Vagina (tissue), 2 donors: ENCODE measurements at regions not wholly inside any gene's neighbourhood (a gene's known extent, or its start where the extent isn't known, plus 50 kb on each side); places are given as distances from the start of the nearest gene placed in this dataset.

ENCODE experiments used
- POLR2A ChIP-seq, 2 donors: fragments of 450-650 bp; IDR thresholded peaks; one replicate each; pipeline ENCODE4 v1.6.1; 2017; ENCODE audit warnings: antibody characterized with exemption in 2 of 2, mild to moderate bottlenecking in 2 of 2, moderate library complexity in 2 of 2
- POLR2AphosphoS5 ChIP-seq, 2 donors: sonication (generic); formaldehyde crosslinking; IDR thresholded peaks; one replicate each; pipeline ENCODE4 v1.9.0; 2017; ENCODE audit warnings: antibody characterized with exemption in 2 of 2, mild to moderate bottlenecking in 2 of 2, low read depth in 1 of 2; ENCODE audit not compliant: insufficient read depth in 1 of 2
- TF ChIP-seq, protein P1 (sequence below), 3 experiments: fragments of 450-650 bp in 2 of 3; fragments of 200-600 bp in 1 of 3; sonication (generic) in 1 of 3; IDR thresholded peaks; one replicate each; pipeline ENCODE4 v1.5.1; 2017 to 2019; ENCODE audit warnings: antibody characterized with exemption in 3 of 3, mild to moderate bottlenecking in 2 of 3, moderate library complexity in 2 of 3

GRCh38 chr14:34098985-34099349 lies 148.1 kb upstream of the EGLN3 start:
- TF ChIP-seq, protein P1, sequence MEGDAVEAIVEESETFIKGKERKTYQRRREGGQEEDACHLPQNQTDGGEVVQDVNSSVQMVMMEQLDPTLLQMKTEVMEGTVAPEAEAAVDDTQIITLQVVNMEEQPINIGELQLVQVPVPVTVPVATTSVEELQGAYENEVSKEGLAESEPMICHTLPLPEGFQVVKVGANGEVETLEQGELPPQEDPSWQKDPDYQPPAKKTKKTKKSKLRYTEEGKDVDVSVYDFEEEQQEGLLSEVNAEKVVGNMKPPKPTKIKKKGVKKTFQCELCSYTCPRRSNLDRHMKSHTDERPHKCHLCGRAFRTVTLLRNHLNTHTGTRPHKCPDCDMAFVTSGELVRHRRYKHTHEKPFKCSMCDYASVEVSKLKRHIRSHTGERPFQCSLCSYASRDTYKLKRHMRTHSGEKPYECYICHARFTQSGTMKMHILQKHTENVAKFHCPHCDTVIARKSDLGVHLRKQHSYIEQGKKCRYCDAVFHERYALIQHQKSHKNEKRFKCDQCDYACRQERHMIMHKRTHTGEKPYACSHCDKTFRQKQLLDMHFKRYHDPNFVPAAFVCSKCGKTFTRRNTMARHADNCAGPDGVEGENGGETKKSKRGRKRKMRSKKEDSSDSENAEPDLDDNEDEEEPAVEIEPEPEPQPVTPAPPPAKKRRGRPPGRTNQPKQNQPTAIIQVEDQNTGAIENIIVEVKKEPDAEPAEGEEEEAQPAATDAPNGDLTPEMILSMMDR (IDR thresholded peaks at IDR 0.05) = no peak
- TF ChIP-seq POLR2A (IDR thresholded peaks at IDR 0.05) (no peak), POLR2AphosphoS5 (IDR thresholded peaks at IDR 0.05; ENCODE audit: insufficient read depth in 1 of 2, low read depth in 1 of 2) (no peak)
